ENCODE measurements at regions not wholly inside any gene's neighbourhood (a gene's known extent, or its start where the extent isn't known, plus 50 kb on each side); places are given as distances from the start of the nearest gene placed in this dataset.
"Not testable (repeated sequence)": the region's sequence is repeated elsewhere in the genome, so short reads cannot be mapped to it uniquely, and the experiment has no call there.

- DNase-seq, result peak; percentile 47
Measured at GRCh38 chrX:83416273-83416672, 91.8 kb upstream of the POU3F4 start.

- DNase-seq, result no peak
Measured at GRCh38 chrX:83419030-83419792, 88.9 kb upstream of the POU3F4 start.

GRCh38 chrX:83422836-83423235 is 85.3 kb upstream of the POU3F4 start:
- no peak for DNase-seq

GRCh38 chrX:83442552-83442951 is 65.5 kb upstream of the POU3F4 start:
- not testable (repeated sequence) for DNase-seq

- DNase-seq, result no peak
Measured at GRCh38 chrX:83446355-83446754, 61.7 kb upstream of the POU3F4 start.
